ENCODE measurements at regions not wholly inside any gene's neighbourhood (a gene's known extent, or its start where the extent isn't known, plus 50 kb on each side); places are given as distances from the start of the nearest gene placed in this dataset.

DNA sequence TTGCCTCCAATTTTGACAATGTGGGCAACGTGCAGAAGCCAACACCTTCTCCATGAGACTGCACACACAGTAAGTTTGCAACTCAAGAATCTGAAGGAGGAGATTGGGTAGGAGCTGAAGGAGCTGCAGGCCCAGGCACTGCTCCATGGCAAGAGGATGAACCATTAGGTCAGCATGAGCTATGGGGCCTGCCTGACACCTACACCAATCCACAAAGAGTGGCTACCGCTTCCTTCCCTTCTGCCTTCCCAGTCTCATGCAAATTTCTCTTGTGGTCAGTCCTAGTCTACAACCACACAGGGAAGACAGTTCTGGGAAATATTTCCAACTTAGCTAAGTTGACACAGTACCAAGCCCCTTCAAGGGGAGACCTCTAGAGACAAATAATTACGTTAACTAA is 142.0 kb upstream of the ADO start (continued):
- no peak for TF ChIP-seq SMC3 (IDR thresholded peaks at IDR 0.05; ENCODE audit: low read depth, low read length)
- TF ChIP-seq, protein P1, sequence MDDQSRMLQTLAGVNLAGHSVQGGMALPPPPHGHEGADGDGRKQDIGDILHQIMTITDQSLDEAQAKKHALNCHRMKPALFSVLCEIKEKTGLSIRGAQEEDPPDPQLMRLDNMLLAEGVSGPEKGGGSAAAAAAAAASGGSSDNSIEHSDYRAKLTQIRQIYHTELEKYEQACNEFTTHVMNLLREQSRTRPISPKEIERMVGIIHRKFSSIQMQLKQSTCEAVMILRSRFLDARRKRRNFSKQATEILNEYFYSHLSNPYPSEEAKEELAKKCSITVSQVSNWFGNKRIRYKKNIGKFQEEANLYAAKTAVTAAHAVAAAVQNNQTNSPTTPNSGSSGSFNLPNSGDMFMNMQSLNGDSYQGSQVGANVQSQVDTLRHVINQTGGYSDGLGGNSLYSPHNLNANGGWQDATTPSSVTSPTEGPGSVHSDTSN (IDR thresholded peaks at IDR 0.05), result no peak
- TF ChIP-seq MXI1 (IDR thresholded peaks at IDR 0.05; ENCODE audit: low read depth, low read length), result no peak
- TF ChIP-seq POLR2AphosphoS5 (IDR thresholded peaks at IDR 0.05; ENCODE audit: low read depth, low read length), result no peak
- TF ChIP-seq FOXJ3 (CRISPR knock-in tag; IDR thresholded peaks at IDR 0.05), result no peak
- no peak for TF ChIP-seq GABPA (IDR thresholded peaks at IDR 0.05; ENCODE audit: low read depth)
- TF ChIP-seq EZH2phosphoT487 (IDR thresholded peaks at IDR 0.05; ENCODE audit: borderline replicate concordance, low read depth), result no peak
- TF ChIP-seq REST (IDR thresholded peaks at IDR 0.05; ENCODE audit: low read depth, low read length), result no peak
- TF ChIP-seq CHD2 (IDR thresholded peaks at IDR 0.05; ENCODE audit: low read length, partially characterized antibody), result no peak

GRCh38 chr10:62665771-62666170 is 138.7 kb upstream of the ADO start:
- Histone ChIP-seq H3K27me3 (ENCODE audit: insufficient read depth) (peaks cover 4% of the 10 kb centered on the region; the same call in 1 of the 2 replicates), H4K20me1 (ENCODE audit: insufficient read depth) (no peaks in the 10 kb centered on the region), H2AFZ (ENCODE audit: low read depth) (no peak overlapping the region), H3F3A (replicated peaks; ENCODE audit: insufficient read depth) (no peaks in the 10 kb centered on the region), H3K9me3 (no peaks in the 10 kb centered on the region), H3K4me3 (ENCODE audit: low read depth in 2 of 2, low read length in 1 of 2) (no peak overlapping the region), H3K36me3 (replicated peaks in 1 of 2; ENCODE audit: control insufficient read depth in 1 of 2, insufficient read depth in 2 of 2, low read length in 1 of 2) (no peaks in the 10 kb centered on the region), H3K79me2 (ENCODE audit: insufficient read depth) (no peaks in the 10 kb centered on the region), H3K27ac (ENCODE audit: low read depth in 2 of 2, low read length in 1 of 2) (no peak overlapping the region), H3K9me2 (no peaks in the 10 kb centered on the region), H3K9ac (no peak overlapping the region), H3K4me1 (ENCODE audit: control insufficient read depth in 1 of 2, insufficient read depth in 2 of 2, low read depth in 1 of 2, low read length in 1 of 2) (no peaks in the 10 kb centered on the region), H3K4me2 (no peak overlapping the region)
- WGBS (ENCODE audit: low lambda C conversion rate), result 0% methylated on average over 1 of the region's 1 CpG
- ChIA-PET POLR2A (no interaction called here), CTCF (no interaction called here)
- TF ChIP-seq ELF1 (IDR thresholded peaks at IDR 0.05) (no peak), NRF1 (IDR thresholded peaks at IDR 0.05; ENCODE audit: low read depth, low read length) (no peak), RAD21 (IDR thresholded peaks at IDR 0.05; ENCODE audit: low read length) (no peak), IRF3 (IDR thresholded peaks at IDR 0.05; ENCODE audit: low read depth, low read length) (no peak), EZH2phosphoT487 (IDR thresholded peaks at IDR 0.05; ENCODE audit: borderline replicate concordance, low read depth) (no peak), SMC3 (IDR thresholded peaks at IDR 0.05; ENCODE audit: low read depth, low read length) (no peak)
- TF ChIP-seq, protein P2, sequence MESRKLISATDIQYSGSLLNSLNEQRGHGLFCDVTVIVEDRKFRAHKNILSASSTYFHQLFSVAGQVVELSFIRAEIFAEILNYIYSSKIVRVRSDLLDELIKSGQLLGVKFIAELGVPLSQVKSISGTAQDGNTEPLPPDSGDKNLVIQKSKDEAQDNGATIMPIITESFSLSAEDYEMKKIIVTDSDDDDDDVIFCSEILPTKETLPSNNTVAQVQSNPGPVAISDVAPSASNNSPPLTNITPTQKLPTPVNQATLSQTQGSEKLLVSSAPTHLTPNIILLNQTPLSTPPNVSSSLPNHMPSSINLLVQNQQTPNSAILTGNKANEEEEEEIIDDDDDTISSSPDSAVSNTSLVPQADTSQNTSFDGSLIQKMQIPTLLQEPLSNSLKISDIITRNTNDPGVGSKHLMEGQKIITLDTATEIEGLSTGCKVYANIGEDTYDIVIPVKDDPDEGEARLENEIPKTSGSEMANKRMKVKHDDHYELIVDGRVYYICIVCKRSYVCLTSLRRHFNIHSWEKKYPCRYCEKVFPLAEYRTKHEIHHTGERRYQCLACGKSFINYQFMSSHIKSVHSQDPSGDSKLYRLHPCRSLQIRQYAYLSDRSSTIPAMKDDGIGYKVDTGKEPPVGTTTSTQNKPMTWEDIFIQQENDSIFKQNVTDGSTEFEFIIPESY (IDR thresholded peaks at IDR 0.05; ENCODE audit: borderline replicate concordance, low read depth), result no peak
- TF ChIP-seq, protein P3, sequence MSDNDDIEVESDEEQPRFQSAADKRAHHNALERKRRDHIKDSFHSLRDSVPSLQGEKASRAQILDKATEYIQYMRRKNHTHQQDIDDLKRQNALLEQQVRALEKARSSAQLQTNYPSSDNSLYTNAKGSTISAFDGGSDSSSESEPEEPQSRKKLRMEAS (IDR thresholded peaks at IDR 0.05; ENCODE audit: low read depth), result no peak
- TF ChIP-seq, protein P4, sequence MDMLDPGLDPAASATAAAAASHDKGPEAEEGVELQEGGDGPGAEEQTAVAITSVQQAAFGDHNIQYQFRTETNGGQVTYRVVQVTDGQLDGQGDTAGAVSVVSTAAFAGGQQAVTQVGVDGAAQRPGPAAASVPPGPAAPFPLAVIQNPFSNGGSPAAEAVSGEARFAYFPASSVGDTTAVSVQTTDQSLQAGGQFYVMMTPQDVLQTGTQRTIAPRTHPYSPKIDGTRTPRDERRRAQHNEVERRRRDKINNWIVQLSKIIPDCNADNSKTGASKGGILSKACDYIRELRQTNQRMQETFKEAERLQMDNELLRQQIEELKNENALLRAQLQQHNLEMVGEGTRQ (IDR thresholded peaks at IDR 0.05; ENCODE audit: borderline replicate concordance, low read depth, low read length), result no peak
- DNase-seq, result no peak

Data from SK-N-SH (cell line).